ENCODE measurements at regions not wholly inside any gene's neighbourhood (a gene's known extent, or its start where the extent isn't known, plus 50 kb on each side); places are given as distances from the start of the nearest gene placed in this dataset.

DNA sequence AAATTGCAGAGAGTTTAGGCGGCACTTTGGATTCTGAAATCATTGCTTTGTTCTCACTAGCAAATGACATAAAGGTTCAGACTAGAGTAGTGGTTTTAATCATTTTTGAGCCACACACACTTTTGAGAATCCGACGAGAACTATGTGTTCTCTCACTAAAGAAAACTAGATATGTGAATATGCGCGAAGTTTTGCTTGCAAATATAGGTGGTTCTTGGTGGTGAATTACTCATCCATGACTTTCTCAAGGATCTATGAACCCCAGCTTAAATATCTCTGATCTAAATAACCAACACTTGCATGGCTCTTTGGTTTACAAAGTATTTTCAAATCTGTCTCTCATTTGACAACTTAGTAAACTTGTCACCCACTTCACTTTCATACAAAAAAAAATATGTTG is 54.8 kb downstream of the NOG start:
- no peak for FAIRE-seq
- no peak for DNase-seq (ENCODE audit: insufficient read length, low spot score)

DNA sequence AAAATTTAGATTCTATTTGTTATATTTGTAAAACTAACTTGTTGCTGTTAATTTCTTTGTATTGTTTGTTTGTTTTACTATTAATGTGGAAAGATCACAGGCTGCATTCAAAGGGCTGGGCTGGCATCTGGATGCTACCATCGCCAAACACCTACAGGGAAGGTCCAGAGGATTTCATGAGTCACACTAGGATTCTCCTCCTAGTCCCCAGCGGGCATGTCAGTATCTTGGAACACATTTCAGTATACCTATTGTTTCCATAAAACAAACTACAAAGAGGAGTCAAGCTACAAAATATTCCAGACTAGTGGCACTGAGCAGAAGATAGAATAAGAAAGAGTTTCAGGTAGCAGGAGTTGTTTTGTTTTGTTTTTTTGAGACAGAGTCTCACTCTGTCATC is 55.3 kb downstream of the NOG start:
- no peak for DNase-seq (ENCODE audit: insufficient read length, low spot score)
- no peak for FAIRE-seq

GRCh38 chr17:56652628-56653027 is 59.1 kb downstream of the NOG start:
- peak; percentile 81 for FAIRE-seq
- DNase-seq (ENCODE audit: insufficient read length, low spot score): no peak

DNA sequence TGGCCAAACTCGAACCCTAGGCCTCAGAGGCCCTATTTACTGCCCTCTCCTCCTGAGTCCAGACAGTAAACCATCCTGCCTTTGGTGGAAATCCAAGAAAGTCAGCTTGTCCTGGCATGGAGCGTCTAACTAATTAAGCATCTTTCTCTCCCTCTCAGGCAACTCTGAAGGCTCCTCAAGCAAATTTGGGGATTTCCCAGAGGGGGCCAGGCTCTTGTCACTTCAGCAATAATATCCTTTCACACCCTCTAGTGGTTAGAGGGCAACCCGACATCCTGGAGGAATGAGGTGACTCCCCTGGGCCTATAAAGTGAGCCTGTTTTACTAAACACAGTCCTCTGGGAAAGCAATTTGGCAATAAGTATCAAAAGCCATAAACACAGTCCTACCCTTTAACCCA is 60.4 kb downstream of the NOG start:
- DNase-seq (ENCODE audit: insufficient read length, low spot score): peak; percentile 75

DNA sequence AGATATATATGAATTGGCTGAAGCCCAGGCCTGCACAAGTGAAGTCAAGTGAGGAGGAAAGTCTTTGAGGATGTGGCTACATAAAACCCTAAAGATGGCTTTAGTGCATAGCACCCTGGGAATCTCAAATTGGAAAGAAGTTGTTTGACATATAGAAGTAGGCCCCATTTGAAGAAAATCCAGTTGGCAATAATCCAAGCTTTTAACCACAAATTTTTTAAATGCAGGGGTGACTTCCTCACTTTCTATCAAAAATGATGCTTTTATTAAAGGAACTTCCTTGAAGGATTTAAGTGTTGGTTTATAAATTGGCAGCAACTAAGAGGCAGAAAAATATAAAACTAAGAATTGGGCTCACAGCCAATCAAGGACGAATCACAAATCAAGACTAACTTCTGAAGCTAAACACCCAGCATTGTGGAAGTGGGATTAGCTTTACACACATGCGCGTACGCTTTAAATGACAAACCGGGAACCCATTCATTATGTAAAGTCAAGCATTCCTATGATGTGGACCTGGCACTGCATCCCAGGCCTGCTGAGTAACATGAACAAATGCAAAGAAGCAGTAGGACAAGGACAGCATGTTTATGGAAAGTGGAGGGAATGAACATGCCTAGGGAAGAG is 63.3 kb downstream of the NOG start:
- no peak for DNase-seq (ENCODE audit: insufficient read length, low spot score)
- FAIRE-seq: peak; percentile 73

More for the DNA sequence above, 60.4 kb downstream of the NOG start:
- FAIRE-seq: peak; percentile 72

DNA sequence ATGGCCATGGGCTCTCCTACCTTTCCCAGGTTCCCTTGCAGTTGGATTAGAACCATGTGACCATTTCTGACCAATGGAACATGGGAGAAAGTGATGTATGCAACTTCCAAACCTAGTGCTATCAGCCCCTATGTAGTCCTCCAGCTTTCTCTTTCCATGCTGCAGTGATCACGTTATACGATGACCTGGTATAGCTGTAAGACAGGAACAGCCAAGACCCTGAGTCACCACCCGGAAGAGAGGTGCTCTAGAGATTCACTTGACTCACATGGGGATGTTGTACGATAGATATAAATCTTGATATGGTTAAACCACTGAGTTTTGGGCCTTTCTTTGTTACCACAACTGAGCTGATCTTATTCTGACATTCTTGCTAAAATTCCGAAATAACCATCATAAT is 65.1 kb downstream of the NOG start:
- DNase-seq (ENCODE audit: insufficient read length, low spot score) (peak; percentile 59), FAIRE-seq (peak; percentile 93)

- no peak for DNase-seq (ENCODE audit: insufficient read length, low spot score)
- FAIRE-seq: peak; percentile 74
Measured at GRCh38 chr17:56659622-56660021, 66.1 kb downstream of the NOG start.

DNA sequence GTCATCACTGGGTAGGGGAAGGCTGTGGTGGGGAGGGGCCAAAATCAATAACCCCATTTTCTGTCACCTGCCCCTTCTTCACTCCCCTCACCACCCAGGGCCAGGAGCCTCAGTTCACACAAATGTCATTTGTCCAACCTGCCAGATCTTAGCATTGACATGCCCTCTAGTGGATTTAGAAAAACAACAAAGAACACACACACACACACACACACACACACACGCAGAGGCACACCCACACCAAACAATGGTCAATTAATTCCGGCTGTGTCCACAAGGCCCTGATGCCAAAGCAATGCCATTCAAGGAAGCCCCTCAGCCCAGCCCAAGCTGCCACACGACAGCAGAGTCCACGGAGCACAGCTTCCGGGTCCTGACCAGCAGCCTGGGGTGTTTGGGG is 68.4 kb downstream of the NOG start:
- FAIRE-seq: peak; percentile 67

DNA sequence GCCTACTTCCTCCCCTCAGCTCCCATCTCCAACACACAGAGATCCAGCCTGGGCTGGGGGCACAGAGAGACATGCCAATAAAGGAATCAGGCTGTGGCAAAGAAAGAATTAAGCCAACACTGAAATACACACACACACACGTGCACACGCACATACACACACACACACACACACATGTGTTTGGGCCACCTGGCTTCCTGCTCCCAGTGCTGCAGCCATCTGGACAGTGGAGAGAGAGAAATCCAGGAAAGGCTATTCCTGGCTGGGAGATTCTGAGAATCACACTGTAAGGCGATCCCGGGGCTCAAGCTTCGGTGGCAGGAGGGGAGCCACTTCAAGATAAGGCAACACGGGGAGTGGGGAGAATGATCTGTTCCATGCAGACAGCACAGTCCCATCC is 72.4 kb downstream of the NOG start:
- FAIRE-seq (peak; percentile 74), DNase-seq (ENCODE audit: insufficient read length, low spot score) (no peak)

More for the DNA sequence above, 68.4 kb downstream of the NOG start:
- no peak for DNase-seq (ENCODE audit: insufficient read length, low spot score)

DNA sequence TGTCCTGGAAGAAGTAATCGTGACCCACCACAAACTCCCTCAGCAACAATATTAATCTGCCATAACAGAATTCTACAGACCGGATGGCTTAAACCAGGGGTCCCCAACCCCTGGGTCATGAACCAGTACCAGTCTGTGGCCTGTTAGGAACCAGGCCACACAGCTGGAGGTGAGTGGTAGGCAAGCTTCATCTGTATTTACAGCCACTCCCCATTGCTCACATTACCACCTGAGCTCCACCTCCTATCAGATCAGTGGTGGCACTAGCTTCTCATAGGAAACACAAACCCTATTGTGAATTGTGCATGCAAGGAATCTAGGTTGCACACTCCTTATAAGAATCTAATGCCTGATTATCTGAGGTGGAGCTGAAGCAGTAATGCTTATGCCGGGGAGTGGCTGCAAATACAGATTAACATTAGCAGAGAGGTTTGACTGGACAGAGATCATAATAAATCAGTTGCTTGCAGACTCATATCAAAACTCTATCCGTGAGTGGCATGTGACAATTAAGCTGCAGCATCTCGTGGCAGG is 74.5 kb downstream of the NOG start:
- no peak for FAIRE-seq
- DNase-seq (ENCODE audit: insufficient read length, low spot score): no peak

- DNase-seq (ENCODE audit: insufficient read length, low spot score) (no peak), FAIRE-seq (peak; percentile 98)
Measured at GRCh38 chr17:56672195-56672594, 78.7 kb downstream of the NOG start.

DNA sequence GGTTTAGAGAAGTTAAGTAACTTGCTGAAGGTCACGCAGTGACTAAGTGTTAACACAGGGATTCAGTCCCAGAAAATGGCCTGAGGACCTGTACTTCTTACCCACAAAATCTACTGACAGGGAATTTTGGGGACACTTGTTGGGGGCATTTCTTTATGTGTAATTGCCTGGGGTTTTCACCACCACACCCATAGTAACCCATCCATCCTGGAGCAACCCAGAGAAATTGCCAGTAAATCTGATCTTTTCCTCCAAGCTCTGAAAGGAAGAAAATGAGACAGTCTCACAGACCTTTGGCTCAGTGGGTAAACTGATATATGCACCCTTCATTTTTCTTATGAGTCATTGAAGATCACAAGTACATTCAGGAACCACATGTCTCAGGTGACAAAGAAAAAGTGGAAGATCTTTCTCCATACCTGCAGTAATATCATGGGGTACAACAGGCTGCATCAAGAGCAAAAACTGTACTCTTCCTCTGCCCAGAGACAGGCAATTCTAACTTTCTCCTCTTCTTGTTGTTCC is 81.0 kb downstream of the NOG start:
- FAIRE-seq (no peak), DNase-seq (ENCODE audit: insufficient read length, low spot score) (no peak)

- DNase-seq (ENCODE audit: insufficient read length, low spot score) (no peak), FAIRE-seq (peak; percentile 55)
Measured at GRCh38 chr17:56675876-56676660, 82.6 kb downstream of the NOG start.

DNA sequence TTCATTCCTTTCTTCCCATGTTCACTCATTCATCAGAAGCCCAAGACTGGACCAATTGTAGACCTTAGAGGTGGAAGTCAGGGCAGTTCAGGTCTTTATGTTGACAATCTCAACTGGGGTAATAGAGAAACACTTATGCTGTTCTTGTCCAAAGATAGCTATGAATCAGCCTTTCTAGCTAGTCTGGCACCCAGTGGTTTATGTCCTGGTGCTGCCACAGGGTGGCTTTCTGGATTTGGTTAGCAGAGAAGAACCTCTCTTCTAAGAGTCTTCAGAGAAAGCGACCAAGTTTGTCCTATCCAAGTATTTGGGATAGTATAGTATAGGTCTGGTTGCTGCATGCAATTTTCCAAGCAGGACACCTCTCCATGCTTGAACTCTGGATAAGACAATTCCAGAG is 83.3 kb downstream of the NOG start:
- no peak for DNase-seq (ENCODE audit: insufficient read length, low spot score)
- FAIRE-seq: no peak

DNA sequence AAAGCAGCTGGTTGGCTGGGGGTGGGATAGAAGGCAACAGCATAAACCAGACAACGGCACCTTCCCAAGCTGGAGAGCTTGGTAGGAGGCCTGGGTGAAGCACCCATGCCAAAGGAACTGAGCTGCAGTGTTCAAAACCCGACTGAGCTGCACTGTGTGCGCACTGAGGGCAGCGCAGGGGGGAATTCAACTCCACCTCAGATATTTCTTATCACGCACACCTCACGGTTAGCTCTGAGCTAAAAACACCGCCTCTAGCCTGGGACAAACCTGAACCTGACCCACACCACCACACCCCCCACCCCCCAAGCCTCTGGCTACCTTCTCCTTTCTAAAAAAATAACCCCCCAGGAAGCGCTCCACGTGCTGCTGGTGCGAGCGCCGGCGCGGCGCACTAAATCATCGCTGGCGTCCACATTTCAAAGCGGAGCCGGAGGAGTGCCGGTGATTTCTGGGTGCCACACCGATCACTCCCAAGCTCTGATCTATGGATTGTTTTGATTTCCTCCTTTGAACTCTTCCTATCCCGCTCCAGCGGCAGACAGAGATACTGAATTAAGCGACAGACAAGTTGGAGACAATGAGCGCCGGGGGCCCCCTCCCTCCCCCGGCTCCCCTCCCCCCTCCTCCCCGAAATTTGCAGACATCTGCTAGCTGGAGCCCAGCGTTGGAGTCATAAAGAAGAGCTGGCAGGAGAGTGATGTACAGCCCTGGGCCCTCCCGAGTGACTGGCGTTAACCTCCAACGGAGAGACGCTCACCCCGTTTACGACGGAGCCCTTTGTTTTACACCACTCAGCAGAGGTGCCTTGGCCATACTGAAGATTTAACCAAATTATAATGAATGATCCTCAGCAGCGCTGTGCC is 85.0 kb downstream of the NOG start:
- DNase-seq (ENCODE audit: insufficient read length, low spot score): no peak
- FAIRE-seq: no peak

- DNase-seq (ENCODE audit: insufficient read length, low spot score) (peak; percentile 59), FAIRE-seq (peak; percentile 40)
Measured at GRCh38 chr17:56679115-56679776, 85.7 kb downstream of the NOG start.

GRCh38 chr17:56679777-56680422 is 86.4 kb downstream of the NOG start:
- no peak for FAIRE-seq
- no peak for DNase-seq (ENCODE audit: insufficient read length, low spot score)

GRCh38 chr17:56680676-56681075 is 87.2 kb downstream of the NOG start:
- FAIRE-seq: peak; percentile 85
- no peak for DNase-seq (ENCODE audit: insufficient read length, low spot score)

DNA sequence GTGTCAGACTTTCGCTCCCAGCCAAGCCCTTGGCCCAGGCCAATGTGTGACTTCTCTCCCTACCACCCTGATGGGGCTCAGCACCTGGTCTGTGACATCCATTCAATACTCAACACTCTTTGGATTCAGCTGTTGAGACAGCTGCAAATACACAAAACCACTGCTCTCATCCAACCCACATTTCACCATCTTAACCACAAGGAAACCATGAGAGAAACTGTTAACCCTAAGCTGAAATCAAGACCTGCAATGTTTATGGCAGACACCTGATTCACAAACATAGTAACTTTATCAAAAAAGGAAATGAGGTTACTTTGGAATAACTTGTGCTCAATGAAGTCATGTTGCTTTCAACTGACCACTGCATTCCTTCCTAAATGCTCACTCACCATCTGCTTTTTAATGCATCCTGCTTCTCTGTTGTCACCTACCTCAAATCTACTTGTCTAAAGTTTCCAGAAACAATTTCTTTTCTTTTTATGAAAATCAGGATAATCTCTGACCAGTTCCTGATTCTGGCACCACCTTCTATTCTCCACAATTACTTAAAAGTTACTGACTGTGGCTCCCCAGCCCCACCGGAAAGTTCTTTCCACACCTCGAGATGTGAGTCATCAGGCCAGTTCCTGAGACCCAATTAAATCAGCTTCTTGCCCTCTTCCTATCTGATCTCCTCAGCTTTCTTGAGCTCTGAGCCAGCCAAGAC is 88.2 kb downstream of the NOG start:
- DNase-seq (ENCODE audit: insufficient read length, low spot score) (peak; percentile 76), FAIRE-seq (peak; percentile 93)
